ENCODE measurements at regions not wholly inside any gene's neighbourhood (a gene's known extent, or its start where the extent isn't known, plus 50 kb on each side); places are given as distances from the start of the nearest gene placed in this dataset.

- no peak for ATAC-seq
- Mint-ChIP-seq H3K4me3 (no peak overlapping the region), H3K27ac (no peak overlapping the region), H3K9me3 (peaks cover 2% of the 10 kb centered on the region), H3K36me3 (no peaks in the 10 kb centered on the region), H3K4me1 (no peaks in the 10 kb centered on the region)
- DNase-seq (ENCODE audit: low spot score in 2 of 2), result no peak
These were observed 1376.0 kb downstream of the MAT2B start for GRCh38 chr5:164881442-164881841.

DNA sequence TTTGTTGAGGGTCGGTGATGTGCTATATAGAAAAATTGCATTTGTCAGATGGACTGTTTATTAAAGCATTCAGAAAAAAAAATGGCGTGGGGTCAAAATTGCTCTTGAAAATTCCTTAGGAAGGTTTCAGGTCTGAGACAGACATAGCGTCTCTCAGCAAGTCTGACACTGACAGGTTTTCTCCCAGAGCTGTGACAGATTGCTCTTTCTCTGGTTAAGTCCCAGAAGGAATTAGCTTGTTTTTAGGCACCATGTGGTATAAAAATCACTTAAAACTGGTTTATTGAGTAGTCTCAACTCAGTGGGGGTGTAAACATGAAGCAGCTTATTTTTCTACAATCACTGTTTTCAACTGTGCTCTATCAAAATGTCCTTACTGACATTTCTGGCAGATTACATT lies 1379.8 kb downstream of the MAT2B start:
- DNase-seq (ENCODE audit: low spot score in 2 of 2), result no peak
- no peak overlapping the region for H3K4me3 Mint-ChIP-seq
- H3K4me1 Mint-ChIP-seq, result no peaks in the 10 kb centered on the region
- H3K9me3 Mint-ChIP-seq, result peaks cover 4% of the 10 kb centered on the region
- no peak for ATAC-seq
- H3K36me3 Mint-ChIP-seq, result no peaks in the 10 kb centered on the region
- H3K27ac Mint-ChIP-seq, result no peak overlapping the region

DNA sequence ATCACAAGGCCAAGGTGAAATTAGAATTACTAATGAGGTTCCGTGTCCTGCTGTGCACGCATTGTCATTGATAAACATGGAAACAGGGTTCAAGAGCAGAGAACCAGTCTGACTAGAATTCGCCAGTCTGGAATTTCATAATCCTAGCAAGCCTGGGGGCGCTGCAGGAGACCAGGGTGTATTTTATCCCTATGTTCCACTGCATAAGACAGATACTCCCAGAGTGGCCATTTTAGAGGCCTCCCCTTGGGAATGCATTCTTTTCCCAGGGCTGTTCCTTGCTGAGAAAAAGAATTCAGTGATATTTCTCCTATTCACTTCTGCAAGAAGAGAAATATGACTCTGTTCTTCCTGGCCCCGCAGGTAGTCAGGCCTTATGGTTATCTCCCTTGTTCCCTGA lies 1387.7 kb downstream of the MAT2B start:
- DNase-seq (ENCODE audit: low spot score in 2 of 2) (no peak), ATAC-seq (no peak)
- Mint-ChIP-seq H3K36me3 (no peaks in the 10 kb centered on the region), H3K9me3 (peaks cover 8% of the 10 kb centered on the region), H3K27ac (no peak overlapping the region), H3K4me1 (no peaks in the 10 kb centered on the region), H3K4me3 (no peak overlapping the region)

GRCh38 chr5:164898705-164899104 lies 1393.3 kb downstream of the MAT2B start:
- H3K4me3 Mint-ChIP-seq, result no peak overlapping the region
- DNase-seq (ENCODE audit: low spot score in 2 of 2) (no peak), ATAC-seq (no peak)
- no peaks in the 10 kb centered on the region for H3K4me1 Mint-ChIP-seq
- H3K9me3 Mint-ChIP-seq, result peaks cover 10% of the 10 kb centered on the region
- H3K27ac Mint-ChIP-seq, result no peak overlapping the region
- H3K36me3 Mint-ChIP-seq, result no peaks in the 10 kb centered on the region

- H3K9me3 Mint-ChIP-seq, result peaks cover 6% of the 10 kb centered on the region
- no peaks in the 10 kb centered on the region for H3K36me3 Mint-ChIP-seq
- DNase-seq (ENCODE audit: low spot score in 2 of 2) (no peak), ATAC-seq (no peak)
- no peaks in the 10 kb centered on the region for H3K4me1 Mint-ChIP-seq
- H3K4me3 Mint-ChIP-seq, result no peak overlapping the region
- H3K27ac Mint-ChIP-seq, result no peak overlapping the region
These were observed 1404.3 kb downstream of the MAT2B start for GRCh38 chr5:164909673-164910072.

DNA sequence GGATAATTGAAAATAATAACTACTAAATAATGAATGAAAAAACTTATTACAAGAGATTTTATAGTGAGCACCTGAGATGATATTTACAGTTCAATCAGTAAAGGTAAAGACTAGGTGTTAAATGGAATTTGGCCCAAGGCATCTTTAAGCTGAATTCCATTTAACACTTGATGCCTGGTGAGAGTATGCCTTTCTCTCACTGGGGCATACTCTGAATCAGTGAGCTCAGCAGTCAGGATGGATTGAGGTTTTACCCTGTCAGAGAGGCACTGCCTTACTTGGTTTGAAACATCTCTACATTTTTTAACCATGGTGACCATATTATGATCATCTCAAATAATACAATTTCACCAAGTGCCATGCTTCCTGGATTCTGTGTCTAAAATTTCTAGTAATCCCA lies 1416.3 kb downstream of the MAT2B start:
- ATAC-seq (no peak), DNase-seq (ENCODE audit: low spot score in 2 of 2) (no peak)
- no peak overlapping the region for H3K4me3 Mint-ChIP-seq
- no peak overlapping the region for H3K27ac Mint-ChIP-seq
- no peaks in the 10 kb centered on the region for H3K36me3 Mint-ChIP-seq
- H3K4me1 Mint-ChIP-seq, result no peaks in the 10 kb centered on the region
- peaks cover 31% of the 10 kb centered on the region for H3K9me3 Mint-ChIP-seq

GRCh38 chr5:164934039-164934438 lies 1428.6 kb downstream of the MAT2B start:
- no peaks in the 10 kb centered on the region for H3K36me3 Mint-ChIP-seq
- no peak for ATAC-seq
- H3K4me1 Mint-ChIP-seq, result no peaks in the 10 kb centered on the region
- no peak overlapping the region for H3K4me3 Mint-ChIP-seq
- no peak overlapping the region for H3K27ac Mint-ChIP-seq
- H3K9me3 Mint-ChIP-seq, result peaks cover 31% of the 10 kb centered on the region
- no peak for DNase-seq (ENCODE audit: low spot score in 2 of 2)

- Mint-ChIP-seq H3K4me3 (no peak overlapping the region), H3K9me3 (peaks cover 31% of the 10 kb centered on the region), H3K36me3 (no peaks in the 10 kb centered on the region), H3K4me1 (no peaks in the 10 kb centered on the region), H3K27ac (no peak overlapping the region)
- ATAC-seq (no peak), DNase-seq (ENCODE audit: low spot score in 2 of 2) (no peak)
These were observed 1429.1 kb downstream of the MAT2B start for GRCh38 chr5:164934561-164934960.

DNA sequence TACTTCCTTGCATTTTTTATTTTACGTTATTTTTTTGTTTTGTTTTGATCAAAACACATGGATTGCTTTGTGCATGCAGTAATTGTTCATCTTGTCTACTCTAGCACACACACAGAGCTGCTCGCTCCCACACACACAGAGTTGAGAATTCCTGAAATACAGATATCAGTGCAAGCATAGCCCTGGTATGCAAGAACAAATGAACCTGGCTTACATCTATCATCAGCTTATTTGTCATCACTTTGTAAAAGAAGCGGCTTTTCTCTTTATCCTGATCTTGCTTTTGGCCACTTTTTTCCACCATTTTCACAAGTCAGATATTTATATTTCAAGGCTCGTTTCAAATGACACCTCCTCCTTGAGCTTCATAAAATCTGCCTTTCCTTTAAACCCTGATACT lies 1435.7 kb downstream of the MAT2B start:
- no peak overlapping the region for H3K4me3 Mint-ChIP-seq
- DNase-seq (ENCODE audit: low spot score in 2 of 2) (no peak), ATAC-seq (no peak)
- peaks cover 14% of the 10 kb centered on the region for H3K9me3 Mint-ChIP-seq
- no peak overlapping the region for H3K27ac Mint-ChIP-seq
- H3K4me1 Mint-ChIP-seq, result no peaks in the 10 kb centered on the region
- H3K36me3 Mint-ChIP-seq, result no peaks in the 10 kb centered on the region

- DNase-seq (ENCODE audit: low spot score in 2 of 2), result no peak
- Mint-ChIP-seq H3K9me3 (peaks cover 11% of the 10 kb centered on the region), H3K27ac (no peak overlapping the region), H3K36me3 (peaks cover 6% of the 10 kb centered on the region), H3K4me1 (no peaks in the 10 kb centered on the region), H3K4me3 (no peak overlapping the region)
- ATAC-seq, result no peak
These were observed 1445.5 kb downstream of the MAT2B start for GRCh38 chr5:164950927-164951326.

GRCh38 chr5:164951570-164951969 lies 1446.2 kb downstream of the MAT2B start:
- ATAC-seq (no peak), DNase-seq (ENCODE audit: low spot score in 2 of 2) (no peak)
- H3K27ac Mint-ChIP-seq, result no peak overlapping the region
- no peaks in the 10 kb centered on the region for H3K4me1 Mint-ChIP-seq
- no peak overlapping the region for H3K4me3 Mint-ChIP-seq
- peaks cover 6% of the 10 kb centered on the region for H3K36me3 Mint-ChIP-seq
- H3K9me3 Mint-ChIP-seq, result peaks cover 11% of the 10 kb centered on the region

- Mint-ChIP-seq H3K4me3 (no peak overlapping the region), H3K27ac (no peak overlapping the region), H3K36me3 (peaks cover 6% of the 10 kb centered on the region), H3K4me1 (no peaks in the 10 kb centered on the region), H3K9me3 (peaks cover 18% of the 10 kb centered on the region)
- DNase-seq (ENCODE audit: low spot score in 2 of 2) (no peak), ATAC-seq (no peak)
These were observed 1453.3 kb downstream of the MAT2B start for GRCh38 chr5:164958688-164959087.

DNA sequence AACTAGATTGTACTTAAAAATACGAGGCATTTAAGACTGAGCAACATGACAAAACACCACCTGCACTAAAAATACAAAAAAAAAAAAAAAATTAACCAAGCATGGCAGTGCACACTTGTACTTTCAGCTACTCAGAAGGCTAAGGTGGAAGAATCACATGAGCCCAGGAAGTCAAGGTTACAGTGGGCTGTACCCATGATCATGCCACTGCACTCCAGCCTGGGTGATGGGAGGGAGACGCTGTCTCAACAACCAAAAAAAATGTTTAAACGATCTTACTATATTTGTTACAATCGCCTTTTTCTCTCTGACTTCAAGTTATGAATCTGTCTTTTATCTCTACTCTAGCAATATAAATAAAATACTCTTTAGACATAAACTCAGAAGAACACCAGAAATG lies 1454.3 kb downstream of the MAT2B start:
- no peaks in the 10 kb centered on the region for H3K4me1 Mint-ChIP-seq
- no peaks in the 10 kb centered on the region for H3K36me3 Mint-ChIP-seq
- H3K27ac Mint-ChIP-seq, result no peak overlapping the region
- H3K4me3 Mint-ChIP-seq, result no peak overlapping the region
- no peak for DNase-seq (ENCODE audit: low spot score in 2 of 2)
- H3K9me3 Mint-ChIP-seq, result peaks cover 10% of the 10 kb centered on the region
- ATAC-seq, result no peak

GRCh38 chr5:164962329-164962961 lies 1457.0 kb downstream of the MAT2B start:
- ATAC-seq, result no peak
- H3K36me3 Mint-ChIP-seq, result no peaks in the 10 kb centered on the region
- no peak overlapping the region for H3K4me3 Mint-ChIP-seq
- H3K27ac Mint-ChIP-seq, result no peak overlapping the region
- H3K9me3 Mint-ChIP-seq, result peaks cover 7% of the 10 kb centered on the region
- H3K4me1 Mint-ChIP-seq, result no peaks in the 10 kb centered on the region
- DNase-seq (ENCODE audit: low spot score in 2 of 2), result no peak

DNA sequence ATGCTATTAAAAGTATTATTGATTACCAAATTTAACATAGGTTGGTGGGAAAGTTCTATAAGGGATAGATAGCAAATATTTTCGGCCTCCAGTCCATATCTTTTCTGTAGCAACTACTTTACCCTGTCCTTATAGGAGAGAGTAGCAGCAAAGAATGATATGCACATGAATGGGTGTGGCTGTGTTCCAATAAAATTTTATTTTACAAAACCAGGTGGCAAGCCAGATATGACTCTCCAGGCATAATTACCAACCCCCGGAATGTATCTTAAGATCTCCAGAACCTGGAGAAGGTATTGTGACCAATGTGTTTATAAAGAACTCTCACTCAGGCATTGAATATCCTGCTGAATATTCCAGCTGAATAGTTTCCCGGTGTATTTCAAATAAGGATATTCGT lies 1461.2 kb downstream of the MAT2B start:
- H3K4me1 Mint-ChIP-seq, result no peaks in the 10 kb centered on the region
- H3K9me3 Mint-ChIP-seq, result peaks cover 2% of the 10 kb centered on the region
- no peak for DNase-seq (ENCODE audit: low spot score in 2 of 2)
- no peaks in the 10 kb centered on the region for H3K36me3 Mint-ChIP-seq
- no peak overlapping the region for H3K4me3 Mint-ChIP-seq
- no peak overlapping the region for H3K27ac Mint-ChIP-seq
- ATAC-seq, result no peak

- no peaks in the 10 kb centered on the region for H3K36me3 Mint-ChIP-seq
- peaks cover 5% of the 10 kb centered on the region for H3K9me3 Mint-ChIP-seq
- no peak overlapping the region for H3K27ac Mint-ChIP-seq
- ATAC-seq (no peak), DNase-seq (ENCODE audit: low spot score in 2 of 2) (no peak)
- no peaks in the 10 kb centered on the region for H3K4me1 Mint-ChIP-seq
- no peak overlapping the region for H3K4me3 Mint-ChIP-seq
These were observed 1461.9 kb downstream of the MAT2B start for GRCh38 chr5:164967354-164967753.

DNA sequence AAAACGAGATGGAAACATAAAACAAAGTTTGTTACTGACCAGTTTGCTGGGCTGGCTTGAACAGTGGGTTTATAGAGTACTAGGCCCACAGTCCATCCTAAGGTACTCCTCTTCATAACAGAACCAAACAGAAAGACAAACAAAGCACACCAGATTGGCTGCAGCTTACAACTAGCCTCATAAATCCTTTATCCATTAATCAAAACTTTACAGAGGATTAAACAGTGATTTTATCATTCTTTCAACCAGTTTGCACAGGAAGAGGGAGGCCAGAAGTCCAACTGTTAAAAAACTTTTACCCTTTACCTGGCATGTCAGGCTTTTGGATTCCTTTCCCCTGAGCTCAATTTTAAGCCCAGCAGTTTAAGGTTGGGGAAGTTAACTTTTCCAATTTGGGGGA lies 1467.6 kb downstream of the MAT2B start:
- H3K4me1 Mint-ChIP-seq, result no peaks in the 10 kb centered on the region
- DNase-seq (ENCODE audit: low spot score in 2 of 2) (no peak), ATAC-seq (no peak)
- no peak overlapping the region for H3K4me3 Mint-ChIP-seq
- no peak overlapping the region for H3K27ac Mint-ChIP-seq
- no peaks in the 10 kb centered on the region for H3K36me3 Mint-ChIP-seq
- H3K9me3 Mint-ChIP-seq, result peaks cover 16% of the 10 kb centered on the region
